Sigmoid colon (tissue), 3 donors: ENCODE measurements at regions not wholly inside any gene's neighbourhood (a gene's known extent, or its start where the extent isn't known, plus 50 kb on each side); places are given as distances from the start of the nearest gene placed in this dataset.

Source experiments
- POLR2A ChIP-seq, 2 donors: fragments of 450-650 bp; IDR thresholded peaks; one replicate each; pipeline ENCODE4 v1.6.1; 2016; ENCODE audit warnings: antibody characterized with exemption in 2 of 2, mild to moderate bottlenecking in 2 of 2, moderate library complexity in 2 of 2
- TF ChIP-seq, protein P1 (sequence below), 4 experiments: fragments of 450-650 bp in 3 of 4; fragments of 200-600 bp in 1 of 4; IDR thresholded peaks; one replicate each; pipeline ENCODE4 v1.5.1; 2016 to 2019; ENCODE audit warnings: antibody characterized with exemption in 4 of 4, mild to moderate bottlenecking in 3 of 4, moderate library complexity in 2 of 4

DNA sequence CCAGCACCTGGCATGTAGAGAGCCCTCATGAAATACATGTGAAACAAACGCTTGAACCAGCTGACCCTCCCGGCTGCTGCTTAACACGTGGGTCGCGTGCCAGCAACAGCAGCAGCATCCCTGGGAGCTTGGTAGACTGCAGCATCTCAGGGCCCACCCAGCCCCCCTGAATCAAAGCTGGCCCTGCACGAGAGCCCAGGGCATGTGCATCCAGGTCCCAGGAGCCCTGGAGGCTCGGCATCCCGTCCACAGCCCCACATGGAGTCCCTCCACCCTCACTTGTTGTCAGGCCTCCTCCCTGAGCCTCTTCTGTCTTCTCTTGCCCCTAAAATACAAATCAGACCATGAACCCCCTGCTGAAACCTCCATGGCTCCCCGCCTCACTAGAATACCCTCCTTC lies 123.1 kb downstream of the MATN1 start:
- TF ChIP-seq POLR2A (IDR thresholded peaks at IDR 0.05), result no peak
- TF ChIP-seq, protein P1, sequence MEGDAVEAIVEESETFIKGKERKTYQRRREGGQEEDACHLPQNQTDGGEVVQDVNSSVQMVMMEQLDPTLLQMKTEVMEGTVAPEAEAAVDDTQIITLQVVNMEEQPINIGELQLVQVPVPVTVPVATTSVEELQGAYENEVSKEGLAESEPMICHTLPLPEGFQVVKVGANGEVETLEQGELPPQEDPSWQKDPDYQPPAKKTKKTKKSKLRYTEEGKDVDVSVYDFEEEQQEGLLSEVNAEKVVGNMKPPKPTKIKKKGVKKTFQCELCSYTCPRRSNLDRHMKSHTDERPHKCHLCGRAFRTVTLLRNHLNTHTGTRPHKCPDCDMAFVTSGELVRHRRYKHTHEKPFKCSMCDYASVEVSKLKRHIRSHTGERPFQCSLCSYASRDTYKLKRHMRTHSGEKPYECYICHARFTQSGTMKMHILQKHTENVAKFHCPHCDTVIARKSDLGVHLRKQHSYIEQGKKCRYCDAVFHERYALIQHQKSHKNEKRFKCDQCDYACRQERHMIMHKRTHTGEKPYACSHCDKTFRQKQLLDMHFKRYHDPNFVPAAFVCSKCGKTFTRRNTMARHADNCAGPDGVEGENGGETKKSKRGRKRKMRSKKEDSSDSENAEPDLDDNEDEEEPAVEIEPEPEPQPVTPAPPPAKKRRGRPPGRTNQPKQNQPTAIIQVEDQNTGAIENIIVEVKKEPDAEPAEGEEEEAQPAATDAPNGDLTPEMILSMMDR (IDR thresholded peaks at IDR 0.05), result no peak
